Left colon (tissue), 2 donors: ENCODE measurements at regions not wholly inside any gene's neighbourhood (a gene's known extent, or its start where the extent isn't known, plus 50 kb on each side); places are given as distances from the start of the nearest gene placed in this dataset.
A peak's percentile ranks its signal among the peaks of the same experiment; 100 is the strongest.
"Not testable (repeated sequence)": the region's sequence is repeated elsewhere in the genome, so short reads cannot be mapped to it uniquely, and the experiment has no call there.

ENCODE experiments used
- ATAC-seq: fragments of 200-7000 bp; cut with Tn5 transposase; one replicate; pipeline ENCODE4 v1.9.1; 2020; ENCODE audit warnings: mild to moderate bottlenecking, moderate library complexity
- DNase-seq, 2 donors: peaks; one replicate each; pipeline ENCODE4 v3.0.0-alpha.2; 2020
- intact Hi-C, 2 donors: fragments of 100-400 bp; cut with DNase I in 1 of 2; cut with micrococcal nuclease in 1 of 2; formaldehyde crosslinking; loops; one replicate each; pipeline versions ENCODE4 v1.11.2 to v1.14.0; 2022; cut with DNase I, micrococcal nuclease
- donor health status: DM: no; HTN: no; CAD: no.
- donor health status: DM: yes; HTN: yes; CAD: no.

GRCh38 chr6:79398617-79399016, 138.6 kb downstream of the LCA5 start:
- DNase-seq, intact Hi-C loops, ATAC-seq: not testable (repeated sequence)

GRCh38 chr6:79396625-79397024, 140.6 kb downstream of the LCA5 start:
- DNase-seq, result no peak
- intact Hi-C loops, result no loop called here
- ATAC-seq, result no peak

- no peak for ATAC-seq
- intact Hi-C loops, result no loop called here
- no peak for DNase-seq
Observed at GRCh38 chr6:79394690-79395089, 142.5 kb downstream of the LCA5 start.

- intact Hi-C loops, result no loop called here
- no peak for DNase-seq
- no peak for ATAC-seq
Observed at GRCh38 chr6:79392094-79392493, 145.1 kb downstream of the LCA5 start.

- ATAC-seq (no peak), DNase-seq (no peak)
- intact Hi-C loops, result no loop called here
Observed at GRCh38 chr6:79391480-79391879, 145.8 kb downstream of the LCA5 start.

GRCh38 chr6:79385893-79386292, 151.3 kb downstream of the LCA5 start:
- ATAC-seq (no peak), DNase-seq (no peak)
- intact Hi-C loops, result no loop called here

- no peak for ATAC-seq
- no peak for DNase-seq
- intact Hi-C loops, result no loop called here
Observed at GRCh38 chr6:79385333-79385732, 150.9 kb upstream of the HMGN3 start.

GRCh38 chr6:79384845-79385244, 150.4 kb upstream of the HMGN3 start:
- intact Hi-C loops, result no loop called here
- ATAC-seq (peak; percentile 43), DNase-seq (peak in 1 of 2 donors; percentile 6)

- DNase-seq, result no peak
- intact Hi-C loops, result no loop called here
- ATAC-seq, result no peak
Observed at GRCh38 chr6:79378957-79379356, 144.5 kb upstream of the HMGN3 start.

- ATAC-seq (peak; percentile 35), DNase-seq (no peak)
- intact Hi-C loops, result no loop called here
Observed at GRCh38 chr6:79377888-79378348, 143.4 kb upstream of the HMGN3 start.

GRCh38 chr6:79377047-79377446, 142.6 kb upstream of the HMGN3 start:
- no peak for ATAC-seq
- no peak for DNase-seq
- intact Hi-C loops, result no loop called here

- ATAC-seq (no peak), DNase-seq (no peak)
- intact Hi-C loops, result no loop called here
Observed at GRCh38 chr6:79375635-79376337, 141.3 kb upstream of the HMGN3 start.

GRCh38 chr6:79374308-79374707, 139.8 kb upstream of the HMGN3 start:
- intact Hi-C loops, result no loop called here
- ATAC-seq, result no peak
- DNase-seq, result no peak

- DNase-seq, result no peak
- intact Hi-C loops, result no loop called here
- ATAC-seq, result no peak
Observed at GRCh38 chr6:79373880-79374279, 139.4 kb upstream of the HMGN3 start.

- ATAC-seq (peak; percentile 61), DNase-seq (no peak)
- intact Hi-C loops, result no loop called here
Observed at GRCh38 chr6:79373246-79373645, 138.8 kb upstream of the HMGN3 start.

GRCh38 chr6:79372757-79373156, 138.3 kb upstream of the HMGN3 start:
- no peak for ATAC-seq
- no peak for DNase-seq
- intact Hi-C loops, result no loop called here

- intact Hi-C loops, result no loop called here
- ATAC-seq (no peak), DNase-seq (no peak)
Observed at GRCh38 chr6:79369026-79369425, 134.5 kb upstream of the HMGN3 start.

GRCh38 chr6:79363441-79363840, 129.0 kb upstream of the HMGN3 start:
- DNase-seq, ATAC-seq, intact Hi-C loops: not testable (repeated sequence)

- ATAC-seq, DNase-seq, intact Hi-C loops: not testable (repeated sequence)
Observed at GRCh38 chr6:79361074-79361473, 126.6 kb upstream of the HMGN3 start.

- intact Hi-C loops, result no loop called here
Observed at GRCh38 chr6:79353226-79353625, 118.7 kb upstream of the HMGN3 start.

GRCh38 chr6:79338493-79338892, 104.0 kb upstream of the HMGN3 start:
- intact Hi-C loops, result no loop called here
- no peak for DNase-seq
- no peak for ATAC-seq

More at GRCh38 chr6:79353226-79353625, 118.7 kb upstream of the HMGN3 start:
- DNase-seq (no peak), ATAC-seq (no peak)
